Prostate gland (tissue), 2 donors: ENCODE measurements at regions not wholly inside any gene's neighbourhood (a gene's known extent, or its start where the extent isn't known, plus 50 kb on each side); places are given as distances from the start of the nearest gene placed in this dataset.

ENCODE experiments used
- POLR2A ChIP-seq: fragments of 450-650 bp; IDR thresholded peaks from one replicate; pipeline ENCODE4 v1.6.1; 2016; ENCODE audit warnings: antibody characterized with exemption, mild to moderate bottlenecking
- POLR2AphosphoS5 ChIP-seq: sonication (generic); formaldehyde crosslinking; IDR thresholded peaks from one replicate; pipeline ENCODE4 v1.6.1; 2017; ENCODE audit warnings: antibody characterized with exemption
- TF ChIP-seq, protein P1 (sequence below), 4 experiments: fragments of 200-600 bp in 2 of 4; fragments of 450-650 bp in 2 of 4; sonication (generic) in 2 of 4; IDR thresholded peaks; 1 replicate in 3 of 4; 2 replicates in 1 of 4; pipeline ENCODE4 v1.5.1; 2016 to 2019; ENCODE audit warnings: antibody characterized with exemption in 4 of 4, mild to moderate bottlenecking in 2 of 4, moderate library complexity in 2 of 4

DNA sequence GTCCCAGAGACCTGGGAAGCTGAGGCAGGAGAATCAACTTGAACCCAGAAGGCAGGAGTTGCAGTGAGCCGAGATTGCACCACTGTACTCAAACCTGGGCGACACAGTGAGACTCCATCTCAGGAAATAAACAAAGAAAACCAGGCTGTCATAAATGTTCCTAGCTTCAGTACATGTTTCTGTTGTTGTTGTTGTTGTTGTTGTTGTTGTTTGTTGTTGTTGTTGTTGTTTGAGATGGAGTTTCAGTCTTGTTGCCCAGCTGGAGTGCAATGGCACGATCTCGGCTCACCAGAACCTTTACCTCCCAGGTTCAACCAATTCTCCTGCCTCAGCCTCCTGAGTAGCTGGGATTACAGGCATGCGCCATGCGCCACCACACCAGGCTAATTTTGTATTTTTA lies 452.5 kb downstream of the HS3ST3B1 start:
- TF ChIP-seq, protein P1, sequence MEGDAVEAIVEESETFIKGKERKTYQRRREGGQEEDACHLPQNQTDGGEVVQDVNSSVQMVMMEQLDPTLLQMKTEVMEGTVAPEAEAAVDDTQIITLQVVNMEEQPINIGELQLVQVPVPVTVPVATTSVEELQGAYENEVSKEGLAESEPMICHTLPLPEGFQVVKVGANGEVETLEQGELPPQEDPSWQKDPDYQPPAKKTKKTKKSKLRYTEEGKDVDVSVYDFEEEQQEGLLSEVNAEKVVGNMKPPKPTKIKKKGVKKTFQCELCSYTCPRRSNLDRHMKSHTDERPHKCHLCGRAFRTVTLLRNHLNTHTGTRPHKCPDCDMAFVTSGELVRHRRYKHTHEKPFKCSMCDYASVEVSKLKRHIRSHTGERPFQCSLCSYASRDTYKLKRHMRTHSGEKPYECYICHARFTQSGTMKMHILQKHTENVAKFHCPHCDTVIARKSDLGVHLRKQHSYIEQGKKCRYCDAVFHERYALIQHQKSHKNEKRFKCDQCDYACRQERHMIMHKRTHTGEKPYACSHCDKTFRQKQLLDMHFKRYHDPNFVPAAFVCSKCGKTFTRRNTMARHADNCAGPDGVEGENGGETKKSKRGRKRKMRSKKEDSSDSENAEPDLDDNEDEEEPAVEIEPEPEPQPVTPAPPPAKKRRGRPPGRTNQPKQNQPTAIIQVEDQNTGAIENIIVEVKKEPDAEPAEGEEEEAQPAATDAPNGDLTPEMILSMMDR (IDR thresholded peaks at IDR 0.05): no peak
- TF ChIP-seq POLR2AphosphoS5 (no peak), POLR2A (no peak)
